ENCODE measurements at regions not wholly inside any gene's neighbourhood (a gene's known extent, or its start where the extent isn't known, plus 50 kb on each side); places are given as distances from the start of the nearest gene placed in this dataset.
"Not testable (repeated sequence)": the region's sequence is repeated elsewhere in the genome, so short reads cannot be mapped to it uniquely, and the experiment has no call there.

DNA sequence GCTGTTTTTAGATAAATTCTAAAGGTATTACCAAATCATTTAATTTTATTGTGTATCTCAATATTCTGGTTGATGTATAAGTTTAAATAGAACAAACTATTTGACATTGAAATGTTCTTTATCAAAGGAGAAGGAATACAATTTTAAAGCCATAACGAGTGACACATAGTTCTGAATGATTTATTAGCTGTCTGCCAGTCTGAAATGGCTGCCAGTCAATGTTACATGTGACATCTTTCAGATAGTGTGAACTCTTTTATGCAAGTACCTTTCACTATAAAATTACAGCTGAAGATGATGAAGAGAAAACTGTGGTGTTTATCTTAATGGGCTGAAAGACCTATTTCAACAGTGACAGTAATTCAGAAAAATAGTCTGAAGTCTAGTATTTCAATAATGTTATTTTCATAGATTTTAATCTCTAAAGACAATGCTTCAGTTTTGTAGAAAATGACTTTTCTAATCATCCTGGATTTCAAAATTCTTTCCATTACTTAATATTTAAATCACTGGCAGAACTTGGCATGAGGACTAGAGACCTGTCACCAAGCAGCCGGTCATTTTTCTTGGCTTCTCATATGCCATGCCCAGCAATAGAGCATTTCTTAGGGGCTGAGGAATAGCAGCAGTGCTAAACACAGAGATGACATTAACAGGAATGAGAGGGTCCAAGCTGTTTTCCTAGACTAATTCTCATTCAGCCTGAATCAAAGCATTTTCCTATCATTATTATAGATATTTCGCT, 178.5 kb upstream of the C1QTNF3 start:
- intact Hi-C loops (cut with micrococcal nuclease): not testable (repeated sequence)

More for the DNA sequence above, 178.5 kb upstream of the C1QTNF3 start:
- CTCF ChIA-PET (ENCODE audit: low intra/inter-chr PET ratio); H3K4me1 ChIP-seq (replicated peaks in 1 of 2; ENCODE audit: control insufficient read depth in 2 of 2, insufficient read depth in 2 of 2, low read length in 2 of 2); H3K27me3 ChIP-seq (ENCODE audit: control insufficient read depth in 2 of 2, insufficient read depth in 2 of 2, low read length in 2 of 2); POLR2A ChIA-PET; FAIRE-seq; DNase-seq (ENCODE audit: extremely low read depth in 1 of 4, low spot score in 3 of 4); H4K20me1 ChIP-seq (replicated peaks; ENCODE audit: control insufficient read depth, insufficient read depth, low read length); ATAC-seq; H3K9me3 ChIP-seq (replicated peaks; ENCODE audit: control insufficient read depth, insufficient read depth, low read depth, low read length); H3K79me2 ChIP-seq (ENCODE audit: control insufficient read depth, insufficient read depth, low read length); BruUV-seq (replicated peaks); H3K27ac ChIP-seq (ENCODE audit: extremely low read depth, low read depth, low read length); H3K36me3 ChIP-seq (ENCODE audit: control insufficient read depth, insufficient read depth, low read length); H3K4me3 ChIP-seq; H2AFZ ChIP-seq (ENCODE audit: low read depth, low read length); H3K9ac ChIP-seq (ENCODE audit: insufficient read depth in 1 of 2, low read depth in 2 of 2, low read length in 2 of 2); in situ Hi-C loops (cut with MboI); H3K9me1 ChIP-seq (ENCODE audit: control insufficient read depth, insufficient read depth, low read length); H3K4me2 ChIP-seq (ENCODE audit: insufficient read depth, low read length): not testable (repeated sequence)
- WGBS (ENCODE audit: insufficient coverage, low coverage, missing lambda C conversion rate): 38% methylated on average over 3 of the region's 3 CpGs
- peak; percentile 88 for TF ChIP-seq MEIS2 (IDR thresholded peaks at IDR 0.05; ENCODE audit: partially characterized antibody)
- TF ChIP-seq, protein P1, sequence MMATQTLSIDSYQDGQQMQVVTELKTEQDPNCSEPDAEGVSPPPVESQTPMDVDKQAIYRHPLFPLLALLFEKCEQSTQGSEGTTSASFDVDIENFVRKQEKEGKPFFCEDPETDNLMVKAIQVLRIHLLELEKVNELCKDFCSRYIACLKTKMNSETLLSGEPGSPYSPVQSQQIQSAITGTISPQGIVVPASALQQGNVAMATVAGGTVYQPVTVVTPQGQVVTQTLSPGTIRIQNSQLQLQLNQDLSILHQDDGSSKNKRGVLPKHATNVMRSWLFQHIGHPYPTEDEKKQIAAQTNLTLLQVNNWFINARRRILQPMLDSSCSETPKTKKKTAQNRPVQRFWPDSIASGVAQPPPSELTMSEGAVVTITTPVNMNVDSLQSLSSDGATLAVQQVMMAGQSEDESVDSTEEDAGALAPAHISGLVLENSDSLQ (IDR thresholded peaks at IDR 0.05): peak; percentile 89
- TF ChIP-seq, protein P2, sequence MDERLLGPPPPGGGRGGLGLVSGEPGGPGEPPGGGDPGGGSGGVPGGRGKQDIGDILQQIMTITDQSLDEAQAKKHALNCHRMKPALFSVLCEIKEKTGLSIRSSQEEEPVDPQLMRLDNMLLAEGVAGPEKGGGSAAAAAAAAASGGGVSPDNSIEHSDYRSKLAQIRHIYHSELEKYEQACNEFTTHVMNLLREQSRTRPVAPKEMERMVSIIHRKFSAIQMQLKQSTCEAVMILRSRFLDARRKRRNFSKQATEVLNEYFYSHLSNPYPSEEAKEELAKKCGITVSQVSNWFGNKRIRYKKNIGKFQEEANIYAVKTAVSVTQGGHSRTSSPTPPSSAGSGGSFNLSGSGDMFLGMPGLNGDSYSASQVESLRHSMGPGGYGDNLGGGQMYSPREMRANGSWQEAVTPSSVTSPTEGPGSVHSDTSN (CRISPR knock-in tag; IDR thresholded peaks at IDR 0.05; ENCODE audit: low read depth): not testable (repeated sequence)
- TF ChIP-seq, protein P2 (tag; conservative IDR thresholded peaks at IDR 0.05; ENCODE audit: low read depth): peak; percentile 84

Data from K562 (cell line).